Panc1 (cell line): ENCODE measurements at regions not wholly inside any gene's neighbourhood (a gene's known extent, or its start where the extent isn't known, plus 50 kb on each side); places are given as distances from the start of the nearest gene placed in this dataset.

Experiments
- ATAC-seq: fragments of 200-7000 bp; cut with Tn5 transposase; 2 replicates; pipeline ENCODE4 v1.9.1; 2020; ENCODE audit warnings: mild to moderate bottlenecking, moderate library complexity
- BruUV-seq: library from RNA; stranded (reverse); fragments of 400-500 nt; replicated peaks from 2 replicates; lab custom pipeline; 2021; lab: Mats Ljungman, UMichigan
- CTCF ChIA-PET: fragments of 300-600 bp; sonication (Branson Sonifier 250); formaldehyde crosslinking; loops from one replicate; lab custom pipeline; 2022; ENCODE audit warnings: antibody characterized with exemption; lab: Charles Lee
- POLR2A ChIA-PET: fragments of 300-600 bp; sonication (Branson Sonifier 250); formaldehyde crosslinking; loops from one replicate; lab custom pipeline; 2022; ENCODE audit warnings: antibody characterized with exemption; lab: Charles Lee
- DNase-seq: peaks from one replicate; pipeline ENCODE4 v3.0.0-alpha.2; 2010; ENCODE audit warnings: low read depth, low spot score
- H3K27ac ChIP-seq: 2 replicates; pipeline ENCODE4 v1.5.1; 2011; ENCODE audit warnings: mild to moderate bottlenecking, low read length, inconsistent platforms
- H3K27me3 ChIP-seq: fragments of 200-500 bp; sonication (Bioruptor generic); 2 replicates; pipeline ENCODE4 v1.6.0; 2014; ENCODE audit warnings: low read length, inconsistent platforms; ENCODE audit not compliant: control insufficient read depth, insufficient read depth
- H3K36me3 ChIP-seq: fragments of 200-500 bp; sonication (Bioruptor generic); 2 replicates; pipeline ENCODE4 v1.5.1; 2014; ENCODE audit warnings: inconsistent platforms, mild to moderate bottlenecking, low read length, moderate library complexity; ENCODE audit not compliant: control insufficient read depth, insufficient read depth
- H3K4me1 ChIP-seq: 2 replicates; pipeline ENCODE4 v1.5.1; 2011; ENCODE audit warnings: inconsistent platforms, mild to moderate bottlenecking, low read length, moderate library complexity; ENCODE audit not compliant: control insufficient read depth, insufficient read depth
- H3K4me3 ChIP-seq, 2 experiments: 2 replicates each; pipeline ENCODE4 v1.5.1; 2011 to 2012; ENCODE audit warnings: low read depth in 2 of 2, low read length in 2 of 2, mild to moderate bottlenecking in 2 of 2, inconsistent platforms in 1 of 2, moderate library complexity in 1 of 2
- H3K9me3 ChIP-seq: fragments of 200-500 bp; sonication (Bioruptor generic); 2 replicates; pipeline ENCODE4 v1.5.1; 2014; ENCODE audit warnings: low read depth, mild to moderate bottlenecking, inconsistent platforms, low read length, moderate library complexity; ENCODE audit not compliant: control insufficient read depth, insufficient read depth
- CTCF ChIP-seq: fragments of 450-650 bp; IDR thresholded peaks from 2 replicates; pipeline ENCODE4 v1.5.1; 2017; ENCODE audit warnings: mild to moderate bottlenecking
- POLR2AphosphoS5 ChIP-seq: IDR thresholded peaks from 2 replicates; pipeline ENCODE4 v1.6.1; 2012; ENCODE audit warnings: mild to moderate bottlenecking, low read depth, low read length, moderate library complexity
- REST ChIP-seq, 2 experiments: IDR thresholded peaks; 2 replicates each; pipeline ENCODE4 v1.6.1; 2011 to 2012; ENCODE audit warnings: low read depth in 2 of 2, control low read depth in 1 of 2, low read length in 1 of 2, mild to moderate bottlenecking in 1 of 2, moderate library complexity in 1 of 2; ENCODE audit not compliant: insufficient read depth in 1 of 2
- SIN3A ChIP-seq: IDR thresholded peaks from 2 replicates; pipeline ENCODE4 v1.6.1; 2012; ENCODE audit warnings: low read depth, mild to moderate bottlenecking, low read length, moderate library complexity, borderline replicate concordance; ENCODE audit not compliant: insufficient read depth
- TCF7L2 ChIP-seq: IDR thresholded peaks from 2 replicates; pipeline ENCODE4 v1.6.1; 2011; ENCODE audit warnings: mild to moderate bottlenecking, low read depth, low read length, inconsistent platforms
- in situ Hi-C: cut with HindIII; loops from 2 replicates; pipeline ENCODE4 v1.10.0; 2016; ENCODE audit warnings: low sequenced_read_pairs, low pct_unique_long_range_greater_than_20kb
- intact Hi-C: fragments of 100-400 bp; cut with micrococcal nuclease; formaldehyde crosslinking; loops from one replicate; pipeline ENCODE4 v1.10.0; 2022; ENCODE audit not compliant: unreplicated experiment

GRCh38 chr6:151677404-151677803 lies 130.1 kb upstream of the ESR1 start:
- Histone ChIP-seq H3K9me3 (no peaks in the 10 kb centered on the region), H3K27me3 (no peaks in the 10 kb centered on the region), H3K4me3 (no peak overlapping the region), H3K27ac (no peak overlapping the region), H3K4me1 (no peaks in the 10 kb centered on the region), H3K36me3 (no peaks in the 10 kb centered on the region)
- no TSS peak for BruUV-seq
- ATAC-seq (no peak), DNase-seq (no peak)
- POLR2A ChIA-PET, result no interaction called here
- TF ChIP-seq SIN3A (no peak), CTCF (no peak), TCF7L2 (no peak), POLR2AphosphoS5 (no peak), REST (IDR thresholded peaks at IDR 0.05; ENCODE audit: insufficient read depth in 1 of 2, low read depth in 2 of 2, low read length in 1 of 2) (no peak)
- in situ Hi-C loops (no loop called here), intact Hi-C loops (loop anchor here (10.0 kb wide), 1 partner anchor 587 kb away; no protein-coding TSS in a partner anchor)
- CTCF ChIA-PET, result no interaction called here

- Histone ChIP-seq H3K4me1 (no peaks in the 10 kb centered on the region), H3K9me3 (no peaks in the 10 kb centered on the region), H3K4me3 (no peak overlapping the region), H3K36me3 (no peaks in the 10 kb centered on the region), H3K27me3 (no peaks in the 10 kb centered on the region), H3K27ac (no peak overlapping the region)
- POLR2A ChIA-PET, result interaction anchor here (0.7 kb wide), 1 partner anchor 75 kb away, joined by 5 read pairs; no protein-coding TSS in a partner anchor
- no peak for DNase-seq
- no peak for TF ChIP-seq SIN3A
- TF ChIP-seq POLR2AphosphoS5, result no peak
- TF ChIP-seq CTCF, result no peak
- TF ChIP-seq TCF7L2, result no peak
- TF ChIP-seq REST (IDR thresholded peaks at IDR 0.05; ENCODE audit: insufficient read depth in 1 of 2, low read depth in 2 of 2, low read length in 1 of 2), result no peak
- ATAC-seq, result no peak
- no TSS peak for BruUV-seq
- intact Hi-C loops (loop anchor here (10.0 kb wide), 1 partner anchor 586 kb away; no protein-coding TSS in a partner anchor), in situ Hi-C loops (no loop called here)
- CTCF ChIA-PET, result no interaction called here
Observed at GRCh38 chr6:151679081-151679480, 128.4 kb upstream of the ESR1 start.
